Activated B cell treated with CpG ODN at 0.5 μM for 24 hours (primary cell): ENCODE measurements at regions not wholly inside any gene's neighbourhood (a gene's known extent, or its start where the extent isn't known, plus 50 kb on each side); places are given as distances from the start of the nearest gene placed in this dataset.

Source experiments
- ATAC-seq: fragments of 200-7000 bp; cut with Tn5 transposase; one replicate; pipeline ENCODE4 v1.10.0; 2021; ENCODE audit warnings: low read depth, mild to moderate bottlenecking, moderate library complexity
- CTCF ChIA-PET: fragments of 350-600 bp; sonication (Branson Sonifier 250); formaldehyde crosslinking; loops from one replicate; lab custom pipeline; 2021; ENCODE audit warnings: antibody characterized with exemption; lab: Charles Lee
- POLR2A ChIA-PET: fragments of 350-600 bp; sonication (Branson Sonifier 250); formaldehyde crosslinking; loops from one replicate; lab custom pipeline; 2021; ENCODE audit warnings: antibody characterized with exemption; lab: Charles Lee
- DNase-seq: peaks from one replicate; pipeline ENCODE4 v3.0.0; 2022
- H3K27ac Mint-ChIP-seq: one replicate; pipeline ENCODE4 v1.8.0; 2020; ENCODE audit warnings: mixed read lengths
- H3K27me3 Mint-ChIP-seq: one replicate; pipeline ENCODE4 v1.8.0; 2021; ENCODE audit warnings: mixed read lengths
- H3K36me3 Mint-ChIP-seq: one replicate; pipeline ENCODE4 v1.8.0; 2021; ENCODE audit warnings: low read depth, mixed read lengths
- H3K4me1 Mint-ChIP-seq: one replicate; pipeline ENCODE4 v1.8.0; 2021; ENCODE audit warnings: mixed read lengths
- H3K4me3 Mint-ChIP-seq: one replicate; pipeline ENCODE4 v1.8.0; 2020; ENCODE audit warnings: mild to moderate bottlenecking, mixed read lengths
- H3K9me3 Mint-ChIP-seq: one replicate; pipeline ENCODE4 v1.8.0; 2020; ENCODE audit warnings: mixed read lengths
- intact Hi-C: fragments of 100-400 bp; cut with micrococcal nuclease; formaldehyde crosslinking; loops from one replicate; pipeline ENCODE4 v1.15.1; 2024
- TF ChIP-seq, protein P1 (sequence below): fragments of 200-600 bp; IDR thresholded peaks from one replicate; pipeline ENCODE4 v1.8.0; 2022; ENCODE audit warnings: antibody characterized with exemption, mild to moderate bottlenecking

GRCh38 chr4:104905546-104905945 is 241.1 kb upstream of the TET2 start:
- intact Hi-C loops: no loop called here
- H3K27ac Mint-ChIP-seq: no peak overlapping the region
- ChIA-PET POLR2A (no interaction called here), CTCF (no interaction called here)
- DNase-seq (no peak), ATAC-seq (no peak)
- peaks cover 4% of the 10 kb centered on the region for H3K27me3 Mint-ChIP-seq
- H3K4me3 Mint-ChIP-seq: no peak overlapping the region
- H3K9me3 Mint-ChIP-seq: no peaks in the 10 kb centered on the region
- H3K36me3 Mint-ChIP-seq: no peaks in the 10 kb centered on the region
- TF ChIP-seq, protein P1, sequence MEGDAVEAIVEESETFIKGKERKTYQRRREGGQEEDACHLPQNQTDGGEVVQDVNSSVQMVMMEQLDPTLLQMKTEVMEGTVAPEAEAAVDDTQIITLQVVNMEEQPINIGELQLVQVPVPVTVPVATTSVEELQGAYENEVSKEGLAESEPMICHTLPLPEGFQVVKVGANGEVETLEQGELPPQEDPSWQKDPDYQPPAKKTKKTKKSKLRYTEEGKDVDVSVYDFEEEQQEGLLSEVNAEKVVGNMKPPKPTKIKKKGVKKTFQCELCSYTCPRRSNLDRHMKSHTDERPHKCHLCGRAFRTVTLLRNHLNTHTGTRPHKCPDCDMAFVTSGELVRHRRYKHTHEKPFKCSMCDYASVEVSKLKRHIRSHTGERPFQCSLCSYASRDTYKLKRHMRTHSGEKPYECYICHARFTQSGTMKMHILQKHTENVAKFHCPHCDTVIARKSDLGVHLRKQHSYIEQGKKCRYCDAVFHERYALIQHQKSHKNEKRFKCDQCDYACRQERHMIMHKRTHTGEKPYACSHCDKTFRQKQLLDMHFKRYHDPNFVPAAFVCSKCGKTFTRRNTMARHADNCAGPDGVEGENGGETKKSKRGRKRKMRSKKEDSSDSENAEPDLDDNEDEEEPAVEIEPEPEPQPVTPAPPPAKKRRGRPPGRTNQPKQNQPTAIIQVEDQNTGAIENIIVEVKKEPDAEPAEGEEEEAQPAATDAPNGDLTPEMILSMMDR: no peak
- no peaks in the 10 kb centered on the region for H3K4me1 Mint-ChIP-seq

GRCh38 chr4:104906276-104906675 is 240.4 kb upstream of the TET2 start:
- Mint-ChIP-seq H3K4me3 (no peak overlapping the region), H3K4me1 (no peaks in the 10 kb centered on the region), H3K27me3 (peaks cover 4% of the 10 kb centered on the region), H3K9me3 (no peaks in the 10 kb centered on the region), H3K27ac (no peak overlapping the region), H3K36me3 (no peaks in the 10 kb centered on the region)
- TF ChIP-seq, protein P1: no peak
- ChIA-PET POLR2A (no interaction called here), CTCF (interaction anchor here (0.7 kb wide), 1 partner anchor 84 kb away, joined by 3 read pairs; no protein-coding TSS in a partner anchor)
- DNase-seq (no peak), ATAC-seq (no peak)
- intact Hi-C loops: no loop called here

DNA sequence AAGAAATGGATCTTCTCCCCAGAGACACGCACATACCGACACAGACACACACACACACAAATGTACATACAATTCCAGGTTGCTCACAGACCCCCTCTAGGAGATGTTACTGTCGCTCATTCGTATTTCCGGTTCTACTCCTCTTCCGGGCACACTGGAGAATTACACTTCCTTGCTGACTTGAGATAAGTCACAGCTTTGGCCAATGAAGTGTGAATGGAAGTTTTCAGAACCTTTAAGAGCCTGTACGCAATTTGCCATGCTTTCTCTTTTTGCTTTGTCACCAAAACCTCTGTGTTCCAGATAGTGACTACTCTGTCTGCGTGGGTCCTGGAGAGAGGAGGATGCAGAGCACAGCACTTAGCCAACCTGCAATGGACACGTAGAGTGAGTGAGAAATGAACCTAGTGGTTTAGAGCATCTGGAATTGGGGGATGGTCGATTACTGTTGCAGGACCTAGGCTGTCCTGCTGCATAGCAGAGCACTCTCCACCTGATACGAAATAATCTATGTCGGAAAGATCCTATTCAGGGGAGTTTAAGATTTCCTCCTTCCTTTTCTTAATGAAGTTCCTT is 239.5 kb upstream of the TET2 start:
- H3K36me3 Mint-ChIP-seq: no peaks in the 10 kb centered on the region
- H3K27me3 Mint-ChIP-seq: peaks cover 4% of the 10 kb centered on the region
- H3K4me3 Mint-ChIP-seq: no peak overlapping the region
- no peak for DNase-seq
- TF ChIP-seq, protein P1: no peak
- H3K4me1 Mint-ChIP-seq: no peaks in the 10 kb centered on the region
- no peak overlapping the region for H3K27ac Mint-ChIP-seq
- no peaks in the 10 kb centered on the region for H3K9me3 Mint-ChIP-seq
- intact Hi-C loops: no loop called here
- no peak for ATAC-seq
- ChIA-PET POLR2A (no interaction called here), CTCF (no interaction called here)

GRCh38 chr4:104907991-104908390 is 238.7 kb upstream of the TET2 start:
- Mint-ChIP-seq H3K4me1 (no peaks in the 10 kb centered on the region), H3K27ac (no peak overlapping the region), H3K4me3 (no peak overlapping the region), H3K9me3 (peaks cover 3% of the 10 kb centered on the region), H3K36me3 (no peaks in the 10 kb centered on the region), H3K27me3 (peaks cover 4% of the 10 kb centered on the region)
- POLR2A ChIA-PET: no interaction called here
- TF ChIP-seq, protein P1: no peak
- no peak for ATAC-seq
- intact Hi-C loops: no loop called here
- CTCF ChIA-PET: no interaction called here
- DNase-seq: no peak

DNA sequence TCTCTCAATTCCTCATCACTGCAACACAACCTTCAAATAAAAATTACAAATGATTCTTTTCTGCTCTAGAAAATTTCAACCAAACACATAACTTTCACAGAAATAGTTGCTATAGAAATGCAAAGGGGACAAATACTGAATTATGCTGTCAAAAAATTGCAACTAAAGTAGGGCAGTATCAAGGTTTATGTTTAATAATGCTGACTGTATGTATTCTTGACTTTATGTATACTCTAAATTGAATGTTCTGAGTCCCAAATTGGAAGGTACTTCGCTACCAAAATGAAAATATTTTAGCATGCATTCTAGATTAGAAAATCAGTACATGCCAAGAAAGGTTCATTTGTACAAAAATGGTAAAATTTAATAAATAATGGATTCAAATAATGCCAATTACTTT is 237.3 kb upstream of the TET2 start:
- intact Hi-C loops: no loop called here
- DNase-seq (no peak), ATAC-seq (no peak)
- Mint-ChIP-seq H3K4me3 (no peak overlapping the region), H3K27ac (no peak overlapping the region), H3K9me3 (peaks cover 4% of the 10 kb centered on the region), H3K27me3 (no peaks in the 10 kb centered on the region), H3K36me3 (no peaks in the 10 kb centered on the region), H3K4me1 (no peaks in the 10 kb centered on the region)
- POLR2A ChIA-PET: no interaction called here
- CTCF ChIA-PET: no interaction called here
- TF ChIP-seq, protein P1: no peak
